IMR-90 (cell line): ENCODE measurements at regions not wholly inside any gene's neighbourhood (a gene's known extent, or its start where the extent isn't known, plus 50 kb on each side); places are given as distances from the start of the nearest gene placed in this dataset.

Experiments
- ATAC-seq: fragments of 200-7000 bp; cut with Tn5 transposase; 2 replicates; pipeline ENCODE4 v1.9.1; 2020; ENCODE audit warnings: low read depth, mild to moderate bottlenecking, moderate library complexity
- BruUV-seq: library from RNA; stranded (reverse); fragments of 400-500 nt; replicated peaks from 2 replicates; lab custom pipeline; 2021; lab: Mats Ljungman, UMichigan
- CTCF ChIA-PET: fragments of 300-600 bp; formaldehyde crosslinking; extraction: SDS; loops from one replicate; lab custom pipeline; 2021; ENCODE audit warnings: antibody characterized with exemption; lab: Yijun Ruan, JAX
- POLR2A ChIA-PET: fragments of 300-600 bp; sonication (Branson Sonifier 250); formaldehyde crosslinking; loops from one replicate; lab custom pipeline; 2022; ENCODE audit warnings: antibody characterized with exemption; ENCODE audit not compliant: unreplicated experiment; lab: Charles Lee
- DNase-seq: peaks from one replicate; pipeline ENCODE4 v3.0.0; 2013
- H2AFZ ChIP-seq: replicated peaks from 2 replicates; pipeline ENCODE3; 2013; ENCODE audit warnings: low read length, mild to moderate bottlenecking; ENCODE audit not compliant: poor library complexity
- H2AK5ac ChIP-seq: 2 replicates; pipeline ENCODE4 v1.6.1; 2013; ENCODE audit warnings: low read depth, low read length, inconsistent platforms
- H2AK9ac ChIP-seq: replicated peaks from 2 replicates; pipeline ENCODE3; 2013; ENCODE audit warnings: mild to moderate bottlenecking, low read depth, low read length, moderate library complexity; ENCODE audit not compliant: poor library complexity
- H2BK120ac ChIP-seq: 2 replicates; pipeline ENCODE4 v1.6.1; 2013; ENCODE audit warnings: low read depth, low read length, inconsistent platforms
- H2BK15ac ChIP-seq: 3 replicates; pipeline ENCODE4 v1.6.1; 2013; ENCODE audit warnings: low read depth, low read length, inconsistent platforms
- H2BK20ac ChIP-seq: 2 replicates; pipeline ENCODE4 v1.6.1; 2013; ENCODE audit warnings: low read depth, mild to moderate bottlenecking, inconsistent platforms, low read length, moderate library complexity
- H2BK5ac ChIP-seq: 2 replicates; pipeline ENCODE4 v1.6.1; 2013; ENCODE audit warnings: mild to moderate bottlenecking, low read depth, low read length, inconsistent platforms; ENCODE audit not compliant: poor library complexity, severe bottlenecking
- H3K14ac ChIP-seq: replicated peaks from 2 replicates; pipeline ENCODE4 v1.6.1; 2013; ENCODE audit warnings: low read depth, low read length, inconsistent platforms
- H3K18ac ChIP-seq: 2 replicates; pipeline ENCODE4 v1.6.1; 2013; ENCODE audit warnings: low read depth, low read length, control low read depth
- H3K23ac ChIP-seq: 2 replicates; pipeline ENCODE4 v1.6.1; 2013; ENCODE audit warnings: low read depth, low read length, inconsistent platforms
- H3K27ac ChIP-seq: 2 replicates; pipeline ENCODE4 v1.5.1; 2013; ENCODE audit warnings: mild to moderate bottlenecking, control low read depth, low read length; ENCODE audit not compliant: insufficient read depth
- H3K27me3 ChIP-seq: 2 replicates; pipeline ENCODE4 v1.6.1; 2013; ENCODE audit warnings: low read length; ENCODE audit not compliant: control insufficient read depth, insufficient read depth
- H3K36me3 ChIP-seq: 2 replicates; pipeline ENCODE4 v1.6.1; 2013; ENCODE audit warnings: low read length, mixed read lengths; ENCODE audit not compliant: control insufficient read depth, insufficient read depth
- H3K4ac ChIP-seq: 2 replicates; pipeline ENCODE4 v1.6.1; 2013; ENCODE audit warnings: low read depth, low read length, inconsistent platforms
- H3K4me1 ChIP-seq: 2 replicates; pipeline ENCODE4 v1.6.1; 2013; ENCODE audit warnings: low read length, mixed read lengths; ENCODE audit not compliant: control insufficient read depth, insufficient read depth
- H3K4me2 ChIP-seq: 2 replicates; pipeline ENCODE4 v1.6.1; 2013; ENCODE audit warnings: low read depth, mild to moderate bottlenecking, control low read depth, low read length, moderate library complexity
- H3K4me3 ChIP-seq: 2 replicates; pipeline ENCODE4 v1.5.1; 2013; ENCODE audit warnings: low read depth, mild to moderate bottlenecking, control low read depth, low read length, moderate library complexity; ENCODE audit not compliant: insufficient read depth
- H3K56ac ChIP-seq: 2 replicates; pipeline ENCODE4 v1.6.1; 2013; ENCODE audit warnings: low read length, inconsistent platforms; ENCODE audit not compliant: insufficient read depth; ENCODE audit errors: extremely low read depth
- H3K79me1 ChIP-seq, 2 experiments: 2 replicates each; pipeline ENCODE4 v1.6.1; 2013; ENCODE audit warnings: low read length in 2 of 2, inconsistent platforms in 1 of 2, low read depth in 1 of 2
- H3K9ac ChIP-seq: 2 replicates; pipeline ENCODE4 v1.6.1; 2013; ENCODE audit warnings: low read depth, low read length, control low read depth
- H3K9me1 ChIP-seq: 2 replicates; pipeline ENCODE4 v1.6.1; 2013; ENCODE audit warnings: low read length, inconsistent platforms; ENCODE audit not compliant: insufficient read depth
- H3K9me3 ChIP-seq: 2 replicates; pipeline ENCODE4 v1.6.1; 2013; ENCODE audit warnings: low read length; ENCODE audit not compliant: control insufficient read depth, insufficient read depth
- H4K20me1 ChIP-seq: 2 replicates; pipeline ENCODE4 v1.6.1; 2013; ENCODE audit warnings: low read length, inconsistent platforms; ENCODE audit not compliant: insufficient read depth
- H4K5ac ChIP-seq: 2 replicates; pipeline ENCODE4 v1.6.1; 2013; ENCODE audit warnings: mild to moderate bottlenecking, low read depth, low read length, control low read depth
- H4K8ac ChIP-seq, 2 experiments: 2 replicates each; pipeline ENCODE4 v1.6.1; 2013; ENCODE audit warnings: low read depth in 2 of 2, low read length in 2 of 2, control low read depth in 1 of 2, inconsistent platforms in 1 of 2
- H4K91ac ChIP-seq: 2 replicates; pipeline ENCODE4 v1.6.1; 2013; ENCODE audit warnings: low read depth, low read length, inconsistent platforms; ENCODE audit not compliant: insufficient read depth
- BHLHE40 ChIP-seq: fragments of 150-350 bp; IDR thresholded peaks from 2 replicates; pipeline ENCODE4 v1.6.1; 2016; ENCODE audit warnings: mild to moderate bottlenecking, low read depth, low read length
- CEBPB ChIP-seq: IDR thresholded peaks from 2 replicates; pipeline ENCODE4 v1.6.1; 2012; ENCODE audit warnings: low read depth, low read length, improper control_type of control experiment
- CHD1 ChIP-seq: IDR thresholded peaks from 2 replicates; pipeline ENCODE4 v1.6.1; 2012; ENCODE audit warnings: low read depth, low read length, improper control_type of control experiment
- CTCF ChIP-seq: conservative IDR thresholded peaks from 2 replicates; pipeline ENCODE4 v1.5.1; 2012; ENCODE audit warnings: mild to moderate bottlenecking, low read depth, low read length, improper control_type of control experiment
- ELK1 ChIP-seq: fragments of 150-350 bp; IDR thresholded peaks from 2 replicates; pipeline ENCODE4 v1.6.1; 2016; ENCODE audit warnings: low read depth, mild to moderate bottlenecking, low read length, moderate library complexity, borderline replicate concordance
- FOS ChIP-seq: fragments of 150-350 bp; IDR thresholded peaks from 2 replicates; pipeline ENCODE4 v1.6.1; 2016; ENCODE audit warnings: low read depth, low read length
- MAFK ChIP-seq: IDR thresholded peaks from 2 replicates; pipeline ENCODE4 v1.6.1; 2012; ENCODE audit warnings: low read depth, low read length, improper control_type of control experiment
- MAZ ChIP-seq: IDR thresholded peaks from 2 replicates; pipeline ENCODE4 v1.6.1; 2012; ENCODE audit warnings: low read depth, mild to moderate bottlenecking, low read length, improper control_type of control experiment, moderate library complexity, borderline replicate concordance
- MXI1 ChIP-seq: IDR thresholded peaks from 2 replicates; pipeline ENCODE4 v1.6.1; 2012; ENCODE audit warnings: low read depth, mild to moderate bottlenecking, low read length, moderate library complexity, borderline replicate concordance
- NFE2L2 ChIP-seq: fragments of 150-350 bp; IDR thresholded peaks from 2 replicates; pipeline ENCODE4 v1.6.1; 2016; ENCODE audit warnings: low read depth, mild to moderate bottlenecking, low read length
- POLR2A ChIP-seq: IDR thresholded peaks from 2 replicates; pipeline ENCODE4 v1.6.1; 2012; ENCODE audit warnings: mild to moderate bottlenecking, low read depth, low read length
- RCOR1 ChIP-seq: IDR thresholded peaks from 2 replicates; pipeline ENCODE4 v1.6.1; 2012; ENCODE audit warnings: mild to moderate bottlenecking, low read length, improper control_type of control experiment; ENCODE audit not compliant: insufficient replicate concordance
- RFX5 ChIP-seq: IDR thresholded peaks from 2 replicates; pipeline ENCODE4 v1.8.0; 2012; ENCODE audit warnings: low read depth, mild to moderate bottlenecking, low read length, moderate library complexity
- SMC3 ChIP-seq: fragments of 150-350 bp; IDR thresholded peaks from 2 replicates; pipeline ENCODE4 v1.6.1; 2016; ENCODE audit warnings: low read depth, mild to moderate bottlenecking, antibody characterized with exemption, low read length, moderate library complexity
- USF2 ChIP-seq: fragments of 150-350 bp; IDR thresholded peaks from 2 replicates; pipeline ENCODE4 v1.6.1; 2017; ENCODE audit warnings: mild to moderate bottlenecking, antibody characterized with exemption, low read length, low read depth
- dilution Hi-C: fragments of 300-500 bp; cut with HindIII; formaldehyde crosslinking; loops from one replicate; pipeline ENCODE4 v1.14.3; 2018; ENCODE audit warnings: low sequenced_read_pairs; ENCODE audit not compliant: unreplicated experiment
- in situ Hi-C: fragments of 300-500 bp; cut with MboI; formaldehyde crosslinking; loops from 3 replicates; pipeline ENCODE4 v1.14.3; 2019; ENCODE audit warnings: low sequenced_read_pairs, inconsistent platforms, mixed read lengths
- intact Hi-C: fragments of 100-400 bp; cut with micrococcal nuclease; formaldehyde crosslinking; loops from 2 replicates; pipeline ENCODE4 v1.10.0; 2022

- TF ChIP-seq POLR2A (no peak), ELK1 (no peak), MXI1 (no peak), SMC3 (no peak), FOS (no peak), RFX5 (no peak), CTCF (no peak), USF2 (no peak), NFE2L2 (no peak), BHLHE40 (no peak), MAFK (no peak), MAZ (no peak), CEBPB (no peak), RCOR1 (no peak), CHD1 (no peak)
- Histone ChIP-seq H3K4me2 (no peak overlapping the region), H2BK15ac (no peak overlapping the region), H3K14ac (no peak overlapping the region), H3K4me1 (no peaks in the 10 kb centered on the region), H3K9me3 (no peaks in the 10 kb centered on the region), H3K56ac (no peak overlapping the region), H2BK120ac (no peak overlapping the region), H2AK9ac (no peak overlapping the region), H3K18ac (no peak overlapping the region), H3K9ac (no peak overlapping the region), H2AFZ (no peak overlapping the region), H2BK5ac (no peak overlapping the region), H3K4me3 (no peak overlapping the region), H3K36me3 (no peaks in the 10 kb centered on the region), H4K5ac (no peak overlapping the region), H4K91ac (no peak overlapping the region), H2BK20ac (no peak overlapping the region), H3K79me1 (no peaks in the 10 kb centered on the region), H4K20me1 (no peaks in the 10 kb centered on the region), H3K23ac (no peak overlapping the region), H3K27ac (no peak overlapping the region), H3K9me1 (no peaks in the 10 kb centered on the region), H2AK5ac (no peak overlapping the region), H4K8ac (no peak overlapping the region), H3K4ac (no peak overlapping the region), H3K27me3 (no peaks in the 10 kb centered on the region; the same call in 1 of the 2 replicates)
- ChIA-PET POLR2A (no interaction called here), CTCF (interaction anchor here (0.5 to 0.7 kb wide), 2 partner anchors 160 to 1045 kb away, joined by 3 to 6 read pairs; no protein-coding TSS in a partner anchor)
- no peak for ATAC-seq
- dilution Hi-C loops (no loop called here), intact Hi-C loops (no loop called here), in situ Hi-C loops (no loop called here)
- DNase-seq = no peak
- BruUV-seq = no TSS peak
Observed at GRCh38 chr1:96400089-96400488, 321.5 kb upstream of the PTBP2 start.
